NCI-H2081 treated with DMSO at 0.1 percent for 48 hours (cell line): ENCODE measurements at regions not wholly inside any gene's neighbourhood (a gene's known extent, or its start where the extent isn't known, plus 50 kb on each side); places are given as distances from the start of the nearest gene placed in this dataset.

ENCODE experiments used
- DNase-seq: peaks from one replicate; lab custom pipeline; 2025; lab: John Stamatoyannopoulos, UW

- no peak for DNase-seq
Observed at GRCh38 chr5:52498607-52499006, 289.1 kb upstream of the ITGA1 start.

GRCh38 chr5:52502460-52502999 lies 285.2 kb upstream of the ITGA1 start:
- no peak for DNase-seq

GRCh38 chr5:52504584-52505240 lies 283.0 kb upstream of the ITGA1 start:
- no peak for DNase-seq

- no peak for DNase-seq
Observed at GRCh38 chr5:52517667-52518066, 270.0 kb upstream of the ITGA1 start.

- no peak for DNase-seq
Observed at GRCh38 chr5:52520171-52520570, 267.5 kb upstream of the ITGA1 start.

- no peak for DNase-seq
Observed at GRCh38 chr5:52521236-52521635, 266.5 kb upstream of the ITGA1 start.

- DNase-seq: no peak
Observed at GRCh38 chr5:52523701-52524100, 264.0 kb upstream of the ITGA1 start.

GRCh38 chr5:52531105-52531504 lies 256.6 kb upstream of the ITGA1 start:
- no peak for DNase-seq

GRCh38 chr5:52543594-52543993 lies 244.1 kb upstream of the ITGA1 start:
- no peak for DNase-seq

GRCh38 chr5:52544738-52545137 lies 243.0 kb upstream of the ITGA1 start:
- no peak for DNase-seq

- no peak for DNase-seq
Observed at GRCh38 chr5:52554293-52554692, 233.4 kb upstream of the ITGA1 start.

- DNase-seq: peak; percentile 91
Observed at GRCh38 chr5:52560366-52560765, 227.3 kb upstream of the ITGA1 start.

GRCh38 chr5:52562473-52562872 lies 225.2 kb upstream of the ITGA1 start:
- no peak for DNase-seq

GRCh38 chr5:52564587-52564986 lies 223.1 kb upstream of the ITGA1 start:
- no peak for DNase-seq

GRCh38 chr5:52577546-52577945 lies 210.2 kb upstream of the ITGA1 start:
- no peak for DNase-seq

GRCh38 chr5:52579391-52579790 lies 208.3 kb upstream of the ITGA1 start:
- DNase-seq: no peak

GRCh38 chr5:52580921-52581320 lies 206.8 kb upstream of the ITGA1 start:
- DNase-seq: no peak

GRCh38 chr5:52582313-52582712 lies 205.4 kb upstream of the ITGA1 start:
- DNase-seq: no peak

GRCh38 chr5:52587131-52587530 lies 200.6 kb upstream of the ITGA1 start:
- DNase-seq: no peak

- DNase-seq: no peak
Observed at GRCh38 chr5:52597625-52598024, 190.1 kb upstream of the ITGA1 start.

- DNase-seq: no peak
Observed at GRCh38 chr5:52598968-52599367, 188.7 kb upstream of the ITGA1 start.

GRCh38 chr5:52603778-52604554 lies 183.8 kb upstream of the ITGA1 start:
- no peak for DNase-seq
